CD4-positive, alpha-beta memory T cell (primary cell): ENCODE measurements at regions not wholly inside any gene's neighbourhood (a gene's known extent, or its start where the extent isn't known, plus 50 kb on each side); places are given as distances from the start of the nearest gene placed in this dataset.
"Not testable (repeated sequence)": the region's sequence is repeated elsewhere in the genome, so short reads cannot be mapped to it uniquely, and the experiment has no call there.

Experiments used
- CTCF ChIA-PET: fragments of 350-600 bp; sonication (Branson Sonifier 250); formaldehyde crosslinking; loops from one replicate; lab custom pipeline; 2021; ENCODE audit warnings: inconsistent platforms; ENCODE audit not compliant: partially characterized antibody; lab: Charles Lee
- POLR2A ChIA-PET: fragments of 350-600 bp; sonication (Branson Sonifier 250); formaldehyde crosslinking; loops from one replicate; lab custom pipeline; 2021; ENCODE audit not compliant: partially characterized antibody; lab: Charles Lee
- DNase-seq, 5 donors: peaks; one replicate each; pipeline versions ENCODE4 v3.0.0 to v3.0.0-alpha.2; 2020 to 2022; ENCODE audit warnings: mixed read lengths in 1 of 5
- H3K27ac ChIP-seq: one replicate; pipeline ENCODE4 v1.7.0; 2013; ENCODE audit warnings: low read depth, low read length
- H3K27me3 ChIP-seq: 2 replicates; pipeline ENCODE4 v1.7.0; 2013; ENCODE audit warnings: mild to moderate bottlenecking, low read length, moderate library complexity; ENCODE audit not compliant: insufficient read depth
- H3K36me3 ChIP-seq: 2 replicates; pipeline ENCODE4 v1.7.0; 2013; ENCODE audit warnings: mild to moderate bottlenecking, low read length, moderate library complexity; ENCODE audit not compliant: insufficient read depth
- H3K4me1 ChIP-seq: 2 replicates; pipeline ENCODE4 v1.7.0; 2013; ENCODE audit warnings: mild to moderate bottlenecking, low read length, moderate library complexity; ENCODE audit not compliant: insufficient read depth
- H3K4me3 ChIP-seq, 2 donors: one replicate each; pipeline ENCODE4 v1.7.0; 2013; ENCODE audit warnings: low read length in 2 of 2, mild to moderate bottlenecking in 1 of 2
- H3K9me3 ChIP-seq, 2 donors: one replicate each; pipeline ENCODE4 v1.7.0; 2013; ENCODE audit warnings: low read length in 2 of 2, control low read depth in 1 of 2; ENCODE audit not compliant: control insufficient read depth in 1 of 2
- H3K27ac Mint-ChIP-seq, 7 donors: one replicate each; pipeline ENCODE4 v1.8.0; 2020 to 2021; ENCODE audit warnings: mixed read lengths in 7 of 7, mild to moderate bottlenecking in 6 of 7, inconsistent platforms in 3 of 7, moderate library complexity in 3 of 7
- H3K27me3 Mint-ChIP-seq, 2 donors: one replicate each; pipeline ENCODE4 v1.8.0; 2020 to 2021; ENCODE audit warnings: mixed read lengths in 2 of 2
- H3K36me3 Mint-ChIP-seq, 2 donors: one replicate each; pipeline ENCODE4 v1.8.0; 2020 to 2021; ENCODE audit warnings: mixed read lengths in 2 of 2, inconsistent platforms in 1 of 2, mild to moderate bottlenecking in 1 of 2
- H3K4me1 Mint-ChIP-seq, 4 donors: one replicate each; pipeline ENCODE4 v1.8.0; 2020 to 2021; ENCODE audit warnings: mixed read lengths in 4 of 4, mild to moderate bottlenecking in 1 of 4
- H3K4me3 Mint-ChIP-seq, 8 donors: one replicate each; pipeline ENCODE4 v1.8.0; 2020 to 2021; ENCODE audit warnings: mixed read lengths in 8 of 8, mild to moderate bottlenecking in 7 of 8, moderate library complexity in 6 of 8, inconsistent platforms in 3 of 8
- H3K9me3 Mint-ChIP-seq, 8 donors: one replicate each; pipeline ENCODE4 v1.8.0; 2020 to 2021; ENCODE audit warnings: mixed read lengths in 8 of 8, mild to moderate bottlenecking in 5 of 8, inconsistent platforms in 3 of 8, moderate library complexity in 1 of 8
- intact Hi-C: fragments of 100-400 bp; cut with micrococcal nuclease; formaldehyde crosslinking; loops from one replicate; pipeline ENCODE4 v1.15.1; 2023

DNA sequence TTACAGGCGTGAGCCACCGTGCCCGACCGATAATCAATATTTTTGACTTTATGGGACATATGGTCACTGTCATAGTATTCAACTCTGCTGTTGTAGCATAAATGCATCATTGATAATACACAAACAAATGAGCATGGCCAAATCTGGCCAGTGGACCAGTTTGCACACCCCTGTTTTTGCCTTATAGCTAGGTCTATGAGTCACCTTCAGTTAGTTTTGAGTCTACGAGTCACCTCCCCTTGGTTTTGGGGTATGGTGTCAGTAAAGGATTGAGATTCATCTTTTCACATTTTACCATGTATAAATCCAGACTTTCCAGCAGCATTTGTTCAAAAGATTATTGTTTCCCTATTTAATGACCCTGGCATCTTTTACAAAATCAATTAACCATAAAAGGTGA lies 362.5 kb upstream of the NRP1 start:
- H3K27me3 Mint-ChIP-seq, result no peaks in the 10 kb centered on the region
- CTCF ChIA-PET, result no interaction called here

DNA sequence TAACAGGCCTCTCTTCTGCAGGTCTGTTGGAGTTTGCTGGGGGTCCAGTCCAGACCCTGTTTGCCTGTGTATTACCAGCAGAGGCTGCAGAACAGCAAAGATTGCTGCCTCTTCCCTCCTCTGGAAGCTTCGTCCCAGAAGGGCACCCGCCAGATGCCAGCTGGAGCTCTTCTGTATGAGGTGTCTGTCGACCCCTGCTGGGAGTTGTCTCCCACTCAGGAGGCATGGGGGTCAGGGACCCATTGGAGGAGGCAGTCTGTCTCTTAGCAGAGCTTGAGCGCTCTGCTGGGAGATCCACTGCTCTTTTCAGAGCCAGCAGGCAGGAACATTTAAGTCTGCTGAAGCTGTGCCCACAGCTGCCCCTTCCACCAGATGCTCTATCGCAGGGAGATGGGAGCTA lies 361.1 kb upstream of the NRP1 start:
- H3K9me3 Mint-ChIP-seq, result peaks cover 2 to 27% (median 14%) of the 10 kb centered on the region in 8 donors
- intact Hi-C loops, result no loop called here
- Histone ChIP-seq H3K27ac (no peak overlapping the region), H3K4me1 (no peaks in the 10 kb centered on the region), H3K27me3 (no peaks in the 10 kb centered on the region), H3K36me3 (no peaks in the 10 kb centered on the region), H3K4me3 (no peak overlapping the region), H3K9me3 (no peaks in the 10 kb centered on the region)
- POLR2A ChIA-PET, result no interaction called here
- no peak overlapping the region for H3K27ac Mint-ChIP-seq
- DNase-seq, result no peak
- H3K27me3 Mint-ChIP-seq, result no peaks in the 10 kb centered on the region
- no peak overlapping the region for H3K4me3 Mint-ChIP-seq
- no peaks in the 10 kb centered on the region for H3K4me1 Mint-ChIP-seq
- CTCF ChIA-PET, result no interaction called here
- peaks cover 0 to 2% of the 10 kb centered on the region in 2 donors for H3K36me3 Mint-ChIP-seq

More for the DNA sequence above, 362.5 kb upstream of the NRP1 start:
- no peak overlapping the region for H3K4me3 ChIP-seq
- peaks cover 2 to 17% (median 5%) of the 10 kb centered on the region in 8 donors for H3K9me3 Mint-ChIP-seq
- DNase-seq, result no peak
- no peak overlapping the region for H3K27ac Mint-ChIP-seq
- H3K36me3 Mint-ChIP-seq, result no peaks in the 10 kb centered on the region
- no peaks in the 10 kb centered on the region for H3K4me1 Mint-ChIP-seq
- no peaks in the 10 kb centered on the region for H3K4me1 ChIP-seq
- H3K27ac ChIP-seq, result no peak overlapping the region
- intact Hi-C loops, result no loop called here
- no peaks in the 10 kb centered on the region for H3K27me3 ChIP-seq
- POLR2A ChIA-PET, result no interaction called here
- no peak overlapping the region for H3K4me3 Mint-ChIP-seq
- H3K9me3 ChIP-seq, result no peaks in the 10 kb centered on the region
- no peaks in the 10 kb centered on the region for H3K36me3 ChIP-seq

DNA sequence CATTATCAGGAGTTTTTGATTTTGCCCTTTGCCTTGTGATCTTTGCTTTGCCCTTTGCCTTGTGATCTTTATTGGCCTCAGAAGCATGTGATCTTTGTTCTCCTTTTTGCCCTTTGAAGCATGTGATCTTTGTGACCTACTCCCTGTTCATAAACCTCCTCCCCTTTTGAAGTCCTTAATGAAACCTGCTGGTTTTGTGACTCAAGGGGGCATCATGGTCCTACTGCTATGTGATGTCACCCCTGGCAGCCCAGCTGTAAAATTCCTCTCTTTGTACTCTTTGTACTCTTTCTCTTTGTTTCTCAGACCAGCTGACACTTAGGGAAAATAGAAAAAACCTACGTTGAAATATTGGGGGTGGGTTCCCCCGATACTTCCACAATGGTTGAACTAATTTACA lies 356.1 kb upstream of the NRP1 start:
- H3K36me3 ChIP-seq, H3K36me3 Mint-ChIP-seq, H3K4me3 Mint-ChIP-seq, CTCF ChIA-PET, intact Hi-C loops, H3K27me3 ChIP-seq, H3K27ac Mint-ChIP-seq, H3K4me3 ChIP-seq, H3K9me3 ChIP-seq, DNase-seq, POLR2A ChIA-PET, H3K27me3 Mint-ChIP-seq, H3K27ac ChIP-seq, H3K4me1 Mint-ChIP-seq, H3K4me1 ChIP-seq: not testable (repeated sequence)
- peaks cover 2 to 53% (median 22%) of the 10 kb centered on the region in 8 donors for H3K9me3 Mint-ChIP-seq

DNA sequence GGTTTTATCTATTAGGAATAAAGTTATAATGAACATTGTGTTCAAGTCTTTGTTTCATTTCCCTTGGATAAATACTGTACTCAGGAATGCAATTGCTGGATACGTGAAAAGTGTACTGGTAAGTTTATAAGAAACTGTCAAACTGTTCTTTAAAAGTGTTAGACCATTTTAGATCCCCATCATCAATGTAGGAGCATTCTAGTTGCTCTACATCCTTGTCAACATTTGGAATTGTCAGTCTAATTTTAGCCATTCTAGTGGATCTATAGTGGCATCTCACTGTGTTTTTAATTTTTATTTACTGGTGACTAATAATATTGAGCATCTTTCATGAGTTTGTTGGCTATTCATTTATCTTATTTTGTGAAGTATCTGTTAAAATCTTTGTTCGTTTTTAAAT lies 354.0 kb upstream of the NRP1 start:
- H3K27me3 Mint-ChIP-seq, result no peaks in the 10 kb centered on the region
- no peak overlapping the region for H3K27ac Mint-ChIP-seq
- no peaks in the 10 kb centered on the region for H3K27me3 ChIP-seq
- no peaks in the 10 kb centered on the region for H3K9me3 ChIP-seq
- no peak overlapping the region for H3K27ac ChIP-seq
- ChIA-PET POLR2A (no interaction called here), CTCF (no interaction called here)
- no peaks in the 10 kb centered on the region for H3K36me3 ChIP-seq
- no peaks in the 10 kb centered on the region for H3K4me1 Mint-ChIP-seq
- no peak for DNase-seq
- H3K4me3 ChIP-seq, result no peak overlapping the region
- peaks cover 0 to 2% of the 10 kb centered on the region in 2 donors for H3K36me3 Mint-ChIP-seq
- no peak overlapping the region for H3K4me3 Mint-ChIP-seq
- H3K4me1 ChIP-seq, result no peaks in the 10 kb centered on the region
- intact Hi-C loops, result no loop called here
- H3K9me3 Mint-ChIP-seq, result peaks cover 0 to 50% (median 20%) of the 10 kb centered on the region in 8 donors

DNA sequence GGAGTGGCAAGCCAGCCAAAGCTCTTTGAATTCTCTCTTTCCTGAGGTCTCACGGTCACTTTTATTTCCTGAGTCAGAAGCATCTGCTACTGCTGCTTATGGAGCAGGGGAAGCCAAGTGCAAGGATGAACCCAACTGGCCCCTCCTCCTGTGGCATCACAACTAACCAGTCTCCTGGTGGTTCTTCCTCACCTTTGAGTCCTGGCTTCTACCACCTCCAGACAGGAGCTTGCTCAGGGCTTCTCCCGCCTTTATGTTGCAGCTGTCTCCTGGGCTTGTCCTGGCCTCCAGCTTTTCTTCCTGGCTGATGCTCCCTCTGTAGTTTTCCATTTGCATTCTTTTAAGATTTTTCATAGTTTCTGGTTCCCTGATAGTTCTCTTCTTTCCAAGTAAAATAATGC lies 349.7 kb upstream of the NRP1 start:
- no peak overlapping the region for H3K27ac ChIP-seq
- Mint-ChIP-seq H3K9me3 (peaks cover 0 to 12% (median 0%) of the 10 kb centered on the region in 8 donors), H3K36me3 (no peaks in the 10 kb centered on the region), H3K4me1 (no peaks in the 10 kb centered on the region), H3K27ac (no peak overlapping the region), H3K27me3 (no peaks in the 10 kb centered on the region), H3K4me3 (no peak overlapping the region)
- H3K4me1 ChIP-seq, result no peaks in the 10 kb centered on the region
- POLR2A ChIA-PET, result no interaction called here
- no peaks in the 10 kb centered on the region for H3K9me3 ChIP-seq
- H3K27me3 ChIP-seq, result no peaks in the 10 kb centered on the region
- H3K4me3 ChIP-seq, result no peak overlapping the region
- CTCF ChIA-PET, result no interaction called here
- intact Hi-C loops, result no loop called here
- no peak for DNase-seq
- no peaks in the 10 kb centered on the region for H3K36me3 ChIP-seq

DNA sequence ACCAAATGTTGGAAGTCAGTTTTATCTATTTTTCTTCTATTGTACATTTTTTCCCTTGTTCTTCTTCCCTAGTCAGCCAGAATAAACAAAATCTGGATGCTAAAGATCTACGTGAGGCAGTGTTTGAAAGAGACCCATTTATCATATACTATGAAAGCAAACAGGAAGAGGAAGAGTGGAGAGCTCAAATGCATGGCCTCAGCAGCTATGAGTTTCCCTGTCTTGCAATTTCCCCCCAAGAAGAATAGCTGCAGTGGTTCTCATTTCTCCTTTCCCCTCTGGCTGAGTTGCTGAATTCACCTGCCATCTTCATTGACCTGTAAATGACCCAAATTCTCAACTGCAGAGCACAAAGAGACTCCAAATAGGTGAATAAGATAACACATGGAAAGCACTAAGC lies 347.1 kb upstream of the NRP1 start:
- no peak overlapping the region for H3K27ac ChIP-seq
- ChIA-PET POLR2A (no interaction called here), CTCF (no interaction called here)
- no peak for DNase-seq
- Mint-ChIP-seq H3K4me3 (no peak overlapping the region), H3K36me3 (no peaks in the 10 kb centered on the region), H3K27me3 (no peaks in the 10 kb centered on the region), H3K4me1 (no peaks in the 10 kb centered on the region), H3K27ac (no peak overlapping the region), H3K9me3 (peaks cover 0 to 7% (median under 1%) of the 10 kb centered on the region in 8 donors)
- H3K4me1 ChIP-seq, result no peaks in the 10 kb centered on the region
- no peaks in the 10 kb centered on the region for H3K36me3 ChIP-seq
- intact Hi-C loops, result no loop called here
- H3K27me3 ChIP-seq, result no peaks in the 10 kb centered on the region
- no peaks in the 10 kb centered on the region for H3K9me3 ChIP-seq
- no peak overlapping the region for H3K4me3 ChIP-seq

DNA sequence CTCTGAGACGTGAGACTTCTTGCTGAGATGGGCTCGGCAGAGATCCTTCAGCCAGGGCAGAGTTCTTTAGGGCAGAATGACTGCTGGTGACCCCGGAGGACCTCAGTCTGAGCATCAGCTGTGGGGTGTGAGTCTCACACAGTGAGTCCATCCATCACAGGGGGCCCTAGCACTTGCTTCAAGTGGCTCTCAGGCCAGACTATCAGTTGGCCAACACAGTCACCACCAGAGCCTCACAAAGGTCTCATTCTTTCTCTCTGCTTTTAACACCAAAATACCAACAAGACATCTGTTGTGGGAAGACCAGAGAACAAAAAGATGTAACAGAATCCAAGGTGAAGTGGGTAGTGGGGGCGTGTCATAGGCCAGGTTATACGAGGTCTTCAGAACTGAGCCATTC lies 345.6 kb upstream of the NRP1 start:
- no peaks in the 10 kb centered on the region for H3K4me1 ChIP-seq
- no peaks in the 10 kb centered on the region for H3K9me3 ChIP-seq
- intact Hi-C loops, result no loop called here
- DNase-seq, result no peak
- H3K4me3 ChIP-seq, result no peak overlapping the region
- H3K27ac ChIP-seq, result no peak overlapping the region
- POLR2A ChIA-PET, result no interaction called here
- Mint-ChIP-seq H3K27me3 (no peaks in the 10 kb centered on the region), H3K4me3 (no peak overlapping the region), H3K9me3 (peaks cover 0 to 7% (median 0%) of the 10 kb centered on the region in 8 donors), H3K27ac (no peak overlapping the region), H3K36me3 (no peaks in the 10 kb centered on the region), H3K4me1 (no peaks in the 10 kb centered on the region)
- H3K36me3 ChIP-seq, result no peaks in the 10 kb centered on the region
- H3K27me3 ChIP-seq, result no peaks in the 10 kb centered on the region
- CTCF ChIA-PET, result no interaction called here
